ENCODE measurements at regions not wholly inside any gene's neighbourhood (a gene's known extent, or its start where the extent isn't known, plus 50 kb on each side); places are given as distances from the start of the nearest gene placed in this dataset.

GRCh38 chr13:61608138-61608537 lies 192.5 kb upstream of the PCDH20 start:
- no peaks in the 10 kb centered on the region for H4K20me1 ChIP-seq (ENCODE audit: insufficient read depth, low read length)
- no peak for FAIRE-seq
- no peak overlapping the region for H3K4me3 Mint-ChIP-seq (ENCODE audit: unreplicated experiment)
- no peaks in the 10 kb centered on the region for H3K27me3 ChIP-seq (ENCODE audit: insufficient read depth, low read length)
- H3K27ac Mint-ChIP-seq (ENCODE audit: unreplicated experiment): no peak overlapping the region
- no peak for TF ChIP-seq CTCF (IDR thresholded peaks at IDR 0.05; ENCODE audit: insufficient read depth, low read depth, low read length)
- no peak overlapping the region for H3K27ac ChIP-seq (ENCODE audit: low read depth, low read length)
- no peaks in the 10 kb centered on the region for H3K9me3 ChIP-seq (ENCODE audit: insufficient read depth, low read depth, low read length)
- no peaks in the 10 kb centered on the region for H3K4me1 Mint-ChIP-seq (ENCODE audit: low read depth, unreplicated experiment)
- no peak overlapping the region for H3K4me2 ChIP-seq (ENCODE audit: low read length)
- H3K79me2 ChIP-seq (ENCODE audit: insufficient read depth, low read length): no peaks in the 10 kb centered on the region
- DNase-seq (ENCODE audit: low read depth): no peak
- no peak overlapping the region for H3K9ac ChIP-seq (ENCODE audit: low read length)
- H3K4me3 ChIP-seq (ENCODE audit: insufficient read depth, low read depth, low read length): no peak overlapping the region
- no peaks in the 10 kb centered on the region for H3K36me3 ChIP-seq (ENCODE audit: insufficient read depth, low read length)
- H3K27me3 Mint-ChIP-seq (ENCODE audit: low read depth, unreplicated experiment): no peaks in the 10 kb centered on the region
- H3K9me3 Mint-ChIP-seq (ENCODE audit: unreplicated experiment): no peaks in the 10 kb centered on the region
- H3K4me1 ChIP-seq (ENCODE audit: insufficient read depth, low read length): no peaks in the 10 kb centered on the region
- H2AFZ ChIP-seq (ENCODE audit: low read depth, low read length): no peak overlapping the region
- H3K36me3 Mint-ChIP-seq (ENCODE audit: low read depth, unreplicated experiment): no peaks in the 10 kb centered on the region

- Histone ChIP-seq H3K4me3 (ENCODE audit: insufficient read depth, low read depth, low read length) (no peak overlapping the region), H3K79me2 (ENCODE audit: insufficient read depth, low read length) (no peaks in the 10 kb centered on the region), H3K9ac (ENCODE audit: low read length) (no peak overlapping the region), H3K9me3 (ENCODE audit: insufficient read depth, low read depth, low read length) (no peaks in the 10 kb centered on the region), H3K36me3 (ENCODE audit: insufficient read depth, low read length) (no peaks in the 10 kb centered on the region), H4K20me1 (ENCODE audit: insufficient read depth, low read length) (no peaks in the 10 kb centered on the region), H3K27ac (ENCODE audit: low read depth, low read length) (no peak overlapping the region), H3K4me1 (ENCODE audit: insufficient read depth, low read length) (no peaks in the 10 kb centered on the region), H3K4me2 (ENCODE audit: low read length) (no peak overlapping the region), H3K27me3 (ENCODE audit: insufficient read depth, low read length) (no peaks in the 10 kb centered on the region), H2AFZ (ENCODE audit: low read depth, low read length) (no peak overlapping the region)
- Mint-ChIP-seq H3K9me3 (ENCODE audit: unreplicated experiment) (no peaks in the 10 kb centered on the region), H3K36me3 (ENCODE audit: low read depth, unreplicated experiment) (no peaks in the 10 kb centered on the region), H3K4me3 (ENCODE audit: unreplicated experiment) (no peak overlapping the region), H3K27me3 (ENCODE audit: low read depth, unreplicated experiment) (no peaks in the 10 kb centered on the region), H3K27ac (ENCODE audit: unreplicated experiment) (no peak overlapping the region), H3K4me1 (ENCODE audit: low read depth, unreplicated experiment) (no peaks in the 10 kb centered on the region)
- TF ChIP-seq EZH2 (IDR thresholded peaks at IDR 0.05; ENCODE audit: insufficient read depth, low read length) (no peak), CTCF (IDR thresholded peaks at IDR 0.05; ENCODE audit: insufficient read depth, low read depth, low read length) (no peak)
- FAIRE-seq (no peak), DNase-seq (ENCODE audit: low read depth) (no peak)
Observed at GRCh38 chr13:61600360-61601033, 184.8 kb upstream of the PCDH20 start.

GRCh38 chr13:61592489-61592888 lies 176.8 kb upstream of the PCDH20 start:
- H4K20me1 ChIP-seq (ENCODE audit: insufficient read depth, low read length): no peaks in the 10 kb centered on the region
- no peak overlapping the region for H2AFZ ChIP-seq (ENCODE audit: low read depth, low read length)
- Mint-ChIP-seq H3K27ac (ENCODE audit: unreplicated experiment) (no peak overlapping the region), H3K4me3 (ENCODE audit: unreplicated experiment) (no peak overlapping the region), H3K4me1 (ENCODE audit: low read depth, unreplicated experiment) (no peaks in the 10 kb centered on the region), H3K9me3 (ENCODE audit: unreplicated experiment) (no peaks in the 10 kb centered on the region), H3K27me3 (ENCODE audit: low read depth, unreplicated experiment) (no peaks in the 10 kb centered on the region), H3K36me3 (ENCODE audit: low read depth, unreplicated experiment) (no peaks in the 10 kb centered on the region)
- DNase-seq (ENCODE audit: low read depth) (no peak), FAIRE-seq (no peak)
- no peaks in the 10 kb centered on the region for H3K36me3 ChIP-seq (ENCODE audit: insufficient read depth, low read length)
- H3K4me1 ChIP-seq (ENCODE audit: insufficient read depth, low read length): no peaks in the 10 kb centered on the region
- no peak overlapping the region for H3K9ac ChIP-seq (ENCODE audit: low read length)
- TF ChIP-seq EZH2 (IDR thresholded peaks at IDR 0.05; ENCODE audit: insufficient read depth, low read length) (no peak), CTCF (IDR thresholded peaks at IDR 0.05; ENCODE audit: insufficient read depth, low read depth, low read length) (no peak)
- H3K27ac ChIP-seq (ENCODE audit: low read depth, low read length): no peak overlapping the region
- H3K4me3 ChIP-seq (ENCODE audit: insufficient read depth, low read depth, low read length): no peak overlapping the region
- no peak overlapping the region for H3K4me2 ChIP-seq (ENCODE audit: low read length)
- no peaks in the 10 kb centered on the region for H3K79me2 ChIP-seq (ENCODE audit: insufficient read depth, low read length)
- no peaks in the 10 kb centered on the region for H3K27me3 ChIP-seq (ENCODE audit: insufficient read depth, low read length)
- no peaks in the 10 kb centered on the region for H3K9me3 ChIP-seq (ENCODE audit: insufficient read depth, low read depth, low read length)

All from astrocyte (in vitro differentiated cells and primary cell).